ENCODE measurements at regions not wholly inside any gene's neighbourhood (a gene's known extent, or its start where the extent isn't known, plus 50 kb on each side); places are given as distances from the start of the nearest gene placed in this dataset.

DNA sequence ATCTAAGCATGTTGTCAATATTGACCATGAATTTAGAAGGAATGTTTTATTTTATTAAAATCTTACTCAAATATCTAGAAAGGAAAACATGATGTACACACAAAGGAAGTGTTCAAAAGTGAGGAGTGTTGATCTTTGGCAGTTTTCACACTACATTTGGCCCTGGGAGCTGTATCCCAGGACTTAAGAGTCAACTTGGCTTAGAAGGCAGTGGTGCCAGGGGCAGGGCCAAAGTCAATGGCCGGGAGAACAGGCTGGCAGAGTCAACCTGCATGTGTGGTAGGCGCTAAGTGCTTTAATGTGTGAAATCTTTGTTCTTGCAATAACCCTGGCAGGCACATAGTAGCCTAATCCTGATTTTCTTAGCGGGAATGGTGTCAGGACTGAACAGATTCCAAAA, 228.4 kb downstream of the TENT4A start:
- no peaks in the 10 kb centered on the region for H3F3A ChIP-seq (ENCODE audit: insufficient read depth, low read length)
- H3K4me1 ChIP-seq (ENCODE audit: insufficient read depth, low read length, severe bottlenecking) = no peaks in the 10 kb centered on the region
- no peaks in the 10 kb centered on the region for H3K9me3 ChIP-seq (ENCODE audit: low read length)
- no peaks in the 10 kb centered on the region for H3K27me3 ChIP-seq (ENCODE audit: insufficient read depth, low read length)
- H3K27ac ChIP-seq (ENCODE audit: low read depth, low read length, poor library complexity, severe bottlenecking) = no peak overlapping the region
- H3K4me3 ChIP-seq (ENCODE audit: low read depth, low read length, poor library complexity, severe bottlenecking) = no peak overlapping the region
- no peaks in the 10 kb centered on the region for H3K79me2 ChIP-seq (ENCODE audit: insufficient read depth, low read length)
- H3K9ac ChIP-seq (ENCODE audit: low read length) = no peak overlapping the region
- H3K4me2 ChIP-seq (ENCODE audit: low read length) = no peak overlapping the region
- no peaks in the 10 kb centered on the region for H3K9me2 ChIP-seq (ENCODE audit: low read depth, low read length)
- no peak overlapping the region for H2AFZ ChIP-seq (ENCODE audit: low read length)
- TF ChIP-seq, protein P1, sequence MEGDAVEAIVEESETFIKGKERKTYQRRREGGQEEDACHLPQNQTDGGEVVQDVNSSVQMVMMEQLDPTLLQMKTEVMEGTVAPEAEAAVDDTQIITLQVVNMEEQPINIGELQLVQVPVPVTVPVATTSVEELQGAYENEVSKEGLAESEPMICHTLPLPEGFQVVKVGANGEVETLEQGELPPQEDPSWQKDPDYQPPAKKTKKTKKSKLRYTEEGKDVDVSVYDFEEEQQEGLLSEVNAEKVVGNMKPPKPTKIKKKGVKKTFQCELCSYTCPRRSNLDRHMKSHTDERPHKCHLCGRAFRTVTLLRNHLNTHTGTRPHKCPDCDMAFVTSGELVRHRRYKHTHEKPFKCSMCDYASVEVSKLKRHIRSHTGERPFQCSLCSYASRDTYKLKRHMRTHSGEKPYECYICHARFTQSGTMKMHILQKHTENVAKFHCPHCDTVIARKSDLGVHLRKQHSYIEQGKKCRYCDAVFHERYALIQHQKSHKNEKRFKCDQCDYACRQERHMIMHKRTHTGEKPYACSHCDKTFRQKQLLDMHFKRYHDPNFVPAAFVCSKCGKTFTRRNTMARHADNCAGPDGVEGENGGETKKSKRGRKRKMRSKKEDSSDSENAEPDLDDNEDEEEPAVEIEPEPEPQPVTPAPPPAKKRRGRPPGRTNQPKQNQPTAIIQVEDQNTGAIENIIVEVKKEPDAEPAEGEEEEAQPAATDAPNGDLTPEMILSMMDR (IDR thresholded peaks at IDR 0.05; ENCODE audit: low read length) = no peak
- TF ChIP-seq EZH2 (IDR thresholded peaks at IDR 0.05; ENCODE audit: borderline replicate concordance, low read length) = no peak
- no peaks in the 10 kb centered on the region for H4K20me1 ChIP-seq (ENCODE audit: insufficient read depth, low read length)
- H3K36me3 ChIP-seq (ENCODE audit: insufficient read depth, low read length) = no peaks in the 10 kb centered on the region

DNA sequence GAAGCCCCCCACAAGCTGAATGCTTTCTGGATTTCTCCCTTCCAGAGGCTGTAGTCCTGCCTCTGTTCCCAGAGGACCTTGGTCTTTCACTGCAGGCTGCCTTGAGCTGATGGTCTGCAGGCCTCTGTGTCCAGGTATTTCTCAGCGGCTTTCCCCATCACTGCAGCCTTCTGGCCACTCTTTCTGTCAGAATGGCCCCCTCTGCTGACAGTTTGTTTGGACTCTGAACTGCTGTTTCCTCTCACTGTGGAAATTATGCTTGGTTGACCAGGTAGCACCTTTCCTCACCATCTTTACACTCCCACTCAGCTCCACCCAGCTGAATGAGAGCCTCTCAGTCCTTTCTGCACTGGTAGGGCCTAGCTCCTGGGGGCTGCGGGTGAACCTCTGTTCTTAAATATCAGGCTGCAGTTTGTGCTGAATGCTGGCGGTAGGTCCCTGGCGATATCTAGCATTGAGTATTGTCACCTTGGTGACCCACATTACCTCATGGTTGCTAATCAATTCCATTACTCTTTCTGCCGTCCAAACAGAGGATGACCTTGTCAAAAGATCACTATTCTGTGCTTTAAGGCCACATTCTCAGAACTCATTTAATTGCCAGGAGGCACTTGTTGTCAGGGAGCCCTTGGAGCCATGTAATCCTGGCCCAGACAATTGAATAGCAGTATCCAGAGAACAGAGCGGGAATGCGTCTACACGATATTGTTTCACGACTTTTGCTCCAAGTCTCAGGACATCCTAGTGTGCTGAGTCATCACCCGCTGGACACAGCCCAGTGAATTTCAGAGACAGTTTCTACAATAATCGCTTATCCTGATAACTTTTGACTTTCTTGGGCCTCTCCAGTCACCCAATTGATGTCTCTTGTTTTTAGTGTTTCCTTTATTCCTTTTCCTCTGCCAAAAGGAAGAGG, 230.2 kb downstream of the TENT4A start:
- no peak overlapping the region for H3K4me3 ChIP-seq (ENCODE audit: low read depth, low read length, poor library complexity, severe bottlenecking)
- no peaks in the 10 kb centered on the region for H3K36me3 ChIP-seq (ENCODE audit: insufficient read depth, low read length)
- no peaks in the 10 kb centered on the region for H3F3A ChIP-seq (ENCODE audit: insufficient read depth, low read length)
- no peak overlapping the region for H3K27ac ChIP-seq (ENCODE audit: low read depth, low read length, poor library complexity, severe bottlenecking)
- no peaks in the 10 kb centered on the region for H4K20me1 ChIP-seq (ENCODE audit: insufficient read depth, low read length)
- H3K9me2 ChIP-seq (ENCODE audit: low read depth, low read length) = no peaks in the 10 kb centered on the region
- no peak overlapping the region for H2AFZ ChIP-seq (ENCODE audit: low read length)
- TF ChIP-seq, protein P1 (IDR thresholded peaks at IDR 0.05; ENCODE audit: low read length) = no peak
- TF ChIP-seq EZH2 (IDR thresholded peaks at IDR 0.05; ENCODE audit: borderline replicate concordance, low read length) = no peak
- H3K9me3 ChIP-seq (ENCODE audit: low read length) = no peaks in the 10 kb centered on the region
- H3K4me2 ChIP-seq (ENCODE audit: low read length) = no peak overlapping the region
- no peaks in the 10 kb centered on the region for H3K27me3 ChIP-seq (ENCODE audit: insufficient read depth, low read length)
- H3K79me2 ChIP-seq (ENCODE audit: insufficient read depth, low read length) = no peaks in the 10 kb centered on the region
- H3K9ac ChIP-seq (ENCODE audit: low read length) = no peak overlapping the region
- no peaks in the 10 kb centered on the region for H3K4me1 ChIP-seq (ENCODE audit: insufficient read depth, low read length, severe bottlenecking)

DNA sequence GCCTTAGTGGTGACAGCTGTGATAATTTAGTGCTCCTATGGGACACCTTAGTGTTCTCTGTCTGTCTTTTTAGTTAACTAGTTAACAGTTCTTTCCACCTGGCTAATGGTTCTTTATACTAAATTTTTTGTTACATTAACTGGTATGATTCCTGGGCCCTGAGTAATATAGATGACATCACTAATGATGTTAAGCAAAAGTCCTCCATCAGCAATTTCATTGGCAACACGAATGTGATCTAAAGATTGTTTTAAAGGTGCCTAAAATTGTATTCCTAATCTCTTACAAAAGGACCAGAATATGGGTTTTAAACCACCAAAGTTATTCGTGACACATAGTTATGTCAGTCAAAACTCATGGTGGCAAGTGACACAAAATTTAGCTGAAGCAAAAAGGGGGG, 235.3 kb downstream of the TENT4A start:
- no peak overlapping the region for H3K9ac ChIP-seq (ENCODE audit: low read length)
- no peaks in the 10 kb centered on the region for H4K20me1 ChIP-seq (ENCODE audit: insufficient read depth, low read length)
- H3K27me3 ChIP-seq (ENCODE audit: insufficient read depth, low read length) = no peaks in the 10 kb centered on the region
- no peaks in the 10 kb centered on the region for H3K9me3 ChIP-seq (ENCODE audit: low read length)
- no peak for TF ChIP-seq EZH2 (IDR thresholded peaks at IDR 0.05; ENCODE audit: borderline replicate concordance, low read length)
- TF ChIP-seq, protein P1 (IDR thresholded peaks at IDR 0.05; ENCODE audit: low read length) = no peak
- no peak overlapping the region for H3K27ac ChIP-seq (ENCODE audit: low read depth, low read length, poor library complexity, severe bottlenecking)
- H3K79me2 ChIP-seq (ENCODE audit: insufficient read depth, low read length) = no peaks in the 10 kb centered on the region
- H3K36me3 ChIP-seq (ENCODE audit: insufficient read depth, low read length) = no peaks in the 10 kb centered on the region
- no peaks in the 10 kb centered on the region for H3K4me1 ChIP-seq (ENCODE audit: insufficient read depth, low read length, severe bottlenecking)
- H3K4me3 ChIP-seq (ENCODE audit: low read depth, low read length, poor library complexity, severe bottlenecking) = no peak overlapping the region
- H2AFZ ChIP-seq (ENCODE audit: low read length) = no peak overlapping the region
- H3K9me2 ChIP-seq (ENCODE audit: low read depth, low read length) = no peaks in the 10 kb centered on the region
- H3K4me2 ChIP-seq (ENCODE audit: low read length) = no peak overlapping the region
- no peaks in the 10 kb centered on the region for H3F3A ChIP-seq (ENCODE audit: insufficient read depth, low read length)
